Neutrophil (primary cell): ENCODE measurements at regions not wholly inside any gene's neighbourhood (a gene's known extent, or its start where the extent isn't known, plus 50 kb on each side); places are given as distances from the start of the nearest gene placed in this dataset.

Experiments
- H3K27ac ChIP-seq: fragments of 200-600 bp; sonication (generic); 2 replicates; pipeline ENCODE4 v1.5.1; 2016; ENCODE audit warnings: mild to moderate bottlenecking, moderate library complexity
- H3K27me3 ChIP-seq: fragments of 200-600 bp; sonication (generic); 2 replicates; pipeline ENCODE4 v1.6.0; 2016; ENCODE audit warnings: mild to moderate bottlenecking
- H3K36me3 ChIP-seq: fragments of 200-600 bp; sonication (generic); 2 replicates; pipeline ENCODE4 v1.5.1; 2017
- H3K4me1 ChIP-seq, 2 experiments: fragments of 200-600 bp in 1 of 2; sonication (generic) in 1 of 2; 1 replicate in 1 of 2; 2 replicates in 1 of 2; pipeline versions ENCODE4 v1.5.1 to v1.6.1; 2013 to 2016; ENCODE audit warnings: low read depth in 1 of 2, low read length in 1 of 2, mild to moderate bottlenecking in 1 of 2, moderate library complexity in 1 of 2; ENCODE audit not compliant: control insufficient read depth in 1 of 2, insufficient read depth in 1 of 2
- H3K4me3 ChIP-seq, 2 experiments: fragments of 200-600 bp in 1 of 2; sonication (generic) in 1 of 2; 1 replicate in 1 of 2; 2 replicates in 1 of 2; pipeline ENCODE4 v1.5.1; 2013 to 2016; ENCODE audit warnings: low read depth in 1 of 2, low read length in 1 of 2, mild to moderate bottlenecking in 1 of 2, moderate library complexity in 1 of 2
- H3K9me3 ChIP-seq: fragments of 200-600 bp; sonication (generic); 2 replicates; pipeline ENCODE4 v1.5.1; 2016
- CTCF ChIP-seq: fragments of 200-600 bp; sonication (generic); IDR thresholded peaks from 2 replicates; pipeline ENCODE4 v1.5.1; 2016; ENCODE audit warnings: antibody characterized with exemption

GRCh38 chr1:63087966-63088365, 234.4 kb upstream of the FOXD3 start:
- Histone ChIP-seq H3K9me3 (no peaks in the 10 kb centered on the region), H3K4me1 (no peaks in the 10 kb centered on the region), H3K4me3 (no peak overlapping the region), H3K27me3 (peaks cover 14% of the 10 kb centered on the region), H3K27ac (no peak overlapping the region), H3K36me3 (no peaks in the 10 kb centered on the region)
- no peak for TF ChIP-seq CTCF

DNA sequence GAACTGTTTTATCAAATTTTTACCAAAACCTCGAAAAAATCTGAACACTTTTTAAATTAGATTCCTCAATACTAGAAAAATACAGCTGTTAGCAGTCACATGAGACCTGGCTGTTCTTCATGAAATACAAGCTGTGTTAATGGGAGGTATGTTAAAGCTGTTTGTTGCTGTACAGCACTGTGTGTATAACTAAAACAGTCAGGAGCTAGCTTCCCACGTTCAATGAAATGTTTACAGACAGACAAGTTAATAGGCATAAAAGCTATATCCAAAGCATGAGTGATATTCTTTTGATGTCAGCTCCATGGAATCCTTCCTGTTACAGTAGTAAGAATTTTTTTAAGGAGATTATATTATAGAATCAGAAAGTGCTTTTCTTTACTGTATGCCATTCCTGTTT, 223.2 kb upstream of the FOXD3 start:
- Histone ChIP-seq H3K27ac (no peak overlapping the region), H3K9me3 (no peaks in the 10 kb centered on the region), H3K27me3 (no peaks in the 10 kb centered on the region)

DNA sequence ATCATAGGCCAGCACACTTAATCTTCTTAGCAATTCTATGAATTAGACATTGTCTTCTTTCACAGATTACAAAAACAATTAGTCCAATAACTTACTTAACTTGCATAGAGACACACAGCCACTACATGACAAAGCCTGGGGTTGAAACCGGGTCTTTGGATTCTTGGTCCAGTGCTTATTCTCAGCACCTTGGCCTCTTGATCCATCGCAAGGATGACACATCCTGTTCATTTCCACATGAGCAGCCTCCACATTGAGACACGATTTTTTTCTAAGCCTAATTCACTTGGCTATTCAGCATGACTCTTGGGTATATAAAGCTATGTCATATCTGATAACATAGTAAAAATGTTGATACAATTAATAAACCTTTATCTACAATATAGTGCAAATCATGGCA, 221.0 kb upstream of the FOXD3 start:
- no peaks in the 10 kb centered on the region for H3K36me3 ChIP-seq
- no peak for TF ChIP-seq CTCF
- no peaks in the 10 kb centered on the region for H3K9me3 ChIP-seq
- no peak overlapping the region for H3K27ac ChIP-seq
- no peaks in the 10 kb centered on the region for H3K27me3 ChIP-seq
- no peaks in the 10 kb centered on the region for H3K4me1 ChIP-seq
- H3K4me3 ChIP-seq: no peak overlapping the region

More for the DNA sequence above, 223.2 kb upstream of the FOXD3 start:
- no peak for TF ChIP-seq CTCF
- Histone ChIP-seq H3K4me1 (no peaks in the 10 kb centered on the region), H3K36me3 (no peaks in the 10 kb centered on the region), H3K4me3 (no peak overlapping the region)

GRCh38 chr1:63103682-63104081, 218.7 kb upstream of the FOXD3 start:
- no peak for TF ChIP-seq CTCF
- Histone ChIP-seq H3K27me3 (peaks cover 11% of the 10 kb centered on the region), H3K4me1 (no peaks in the 10 kb centered on the region), H3K36me3 (no peaks in the 10 kb centered on the region), H3K4me3 (no peak overlapping the region), H3K9me3 (no peaks in the 10 kb centered on the region), H3K27ac (no peak overlapping the region)

GRCh38 chr1:63107066-63107465, 215.3 kb upstream of the FOXD3 start:
- no peaks in the 10 kb centered on the region for H3K4me1 ChIP-seq
- no peak for TF ChIP-seq CTCF

DNA sequence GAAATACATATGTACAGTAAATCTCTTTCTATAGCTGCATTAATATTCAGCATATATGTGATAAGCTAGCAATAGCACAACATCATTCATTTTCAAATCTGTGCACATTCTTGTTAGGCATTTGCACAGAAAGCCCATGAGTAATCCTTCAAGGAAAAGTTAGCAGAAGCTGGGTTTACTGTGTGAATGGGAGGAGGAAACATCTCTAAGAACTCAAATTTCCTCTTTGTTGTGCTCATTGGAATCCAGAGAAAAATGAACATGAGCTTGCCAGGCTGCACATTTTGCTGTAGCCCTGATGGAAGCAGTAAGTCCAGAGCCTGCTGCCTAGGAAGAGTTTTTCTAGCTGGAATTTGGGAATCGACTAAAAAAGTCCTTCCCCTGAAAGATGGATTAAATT, 214.2 kb upstream of the FOXD3 start:
- H3K27ac ChIP-seq: no peak overlapping the region
- TF ChIP-seq CTCF: no peak
- no peak overlapping the region for H3K4me3 ChIP-seq
- H3K4me1 ChIP-seq: no peaks in the 10 kb centered on the region
- H3K36me3 ChIP-seq: no peaks in the 10 kb centered on the region
- H3K27me3 ChIP-seq: peaks cover 13% of the 10 kb centered on the region
- no peaks in the 10 kb centered on the region for H3K9me3 ChIP-seq

More at GRCh38 chr1:63107066-63107465, 215.3 kb upstream of the FOXD3 start:
- H3K4me3 ChIP-seq: no peak overlapping the region
- H3K27ac ChIP-seq: no peak overlapping the region
- H3K36me3 ChIP-seq: no peaks in the 10 kb centered on the region
- no peaks in the 10 kb centered on the region for H3K9me3 ChIP-seq
- H3K27me3 ChIP-seq: peaks cover 13% of the 10 kb centered on the region
